GM18520 (cell line): ENCODE measurements at regions not wholly inside any gene's neighbourhood (a gene's known extent, or its start where the extent isn't known, plus 50 kb on each side); places are given as distances from the start of the nearest gene placed in this dataset.
"Not testable (repeated sequence)": the region's sequence is repeated elsewhere in the genome, so short reads cannot be mapped to it uniquely, and the experiment has no call there.

Experiments
- ATAC-seq: cut with Tn5 transposase; IDR thresholded peaks from one replicate; pipeline ENCODE4 v1.9.1; 2021; ENCODE audit not compliant: unreplicated experiment

- ATAC-seq = not testable (repeated sequence)
Measured at GRCh38 chr5:93682471-93683404, 58.7 kb downstream of the POU5F2 start.

GRCh38 chr5:93681432-93681831, 60.0 kb downstream of the POU5F2 start:
- no peak for ATAC-seq

- no peak for ATAC-seq
Measured at GRCh38 chr5:93677359-93677891, 64.0 kb downstream of the POU5F2 start.

GRCh38 chr5:93676704-93677103, 64.7 kb downstream of the POU5F2 start:
- ATAC-seq = no peak

GRCh38 chr5:93675460-93676450, 65.6 kb downstream of the POU5F2 start:
- ATAC-seq = peak; percentile 27

- ATAC-seq = peak; percentile 48
Measured at GRCh38 chr5:93674866-93675459, 66.4 kb downstream of the POU5F2 start.

- ATAC-seq = no peak
Measured at GRCh38 chr5:93674138-93674537, 67.3 kb downstream of the POU5F2 start.

GRCh38 chr5:93673316-93673954, 68.0 kb downstream of the POU5F2 start:
- no peak for ATAC-seq

GRCh38 chr5:93665648-93666047, 75.8 kb downstream of the POU5F2 start:
- no peak for ATAC-seq

GRCh38 chr5:93660677-93661076, 77.7 kb downstream of the NR2F1 start:
- no peak for ATAC-seq

- no peak for ATAC-seq
Measured at GRCh38 chr5:93658044-93658443, 75.0 kb downstream of the NR2F1 start.

GRCh38 chr5:93654676-93655075, 71.7 kb downstream of the NR2F1 start:
- ATAC-seq = no peak

GRCh38 chr5:93653716-93654115, 70.7 kb downstream of the NR2F1 start:
- no peak for ATAC-seq

GRCh38 chr5:93649234-93649900, 66.3 kb downstream of the NR2F1 start:
- ATAC-seq = no peak

GRCh38 chr5:93644760-93645159, 61.7 kb downstream of the NR2F1 start:
- ATAC-seq = no peak
